Epithelial cell of prostate (primary cell): ENCODE measurements at regions not wholly inside any gene's neighbourhood (a gene's known extent, or its start where the extent isn't known, plus 50 kb on each side); places are given as distances from the start of the nearest gene placed in this dataset.

Experiments used
- DNase-seq: peaks from one replicate; pipeline ENCODE4 v3.0.0-alpha.2; 2011; ENCODE audit warnings: low read depth, low spot score
- H3K27ac ChIP-seq: fragments of 450-650 bp; 2 replicates; pipeline ENCODE4 v1.5.1; 2017; ENCODE audit warnings: mild to moderate bottlenecking

DNA sequence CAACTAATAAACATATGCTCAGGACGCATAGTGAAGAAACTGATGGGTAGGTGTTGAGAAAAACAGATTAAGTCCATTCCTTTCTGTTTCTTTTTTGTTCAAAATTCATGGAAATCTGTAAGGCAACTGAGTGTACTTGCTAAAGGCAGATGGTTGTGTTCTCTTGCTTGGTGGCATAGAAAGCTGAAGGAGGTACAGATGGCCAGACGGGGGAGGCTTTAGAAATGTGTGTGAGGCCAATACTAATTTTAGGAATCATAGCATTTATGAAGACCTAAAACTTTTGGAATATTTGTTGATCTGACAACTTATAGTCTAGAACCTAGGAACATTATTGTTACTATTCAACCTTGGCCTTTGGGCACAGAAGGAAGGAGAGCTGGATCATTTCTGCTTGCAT is 56.8 kb upstream of the EMCN start:
- no peak for DNase-seq
- H3K27ac ChIP-seq, result no peak overlapping the region

DNA sequence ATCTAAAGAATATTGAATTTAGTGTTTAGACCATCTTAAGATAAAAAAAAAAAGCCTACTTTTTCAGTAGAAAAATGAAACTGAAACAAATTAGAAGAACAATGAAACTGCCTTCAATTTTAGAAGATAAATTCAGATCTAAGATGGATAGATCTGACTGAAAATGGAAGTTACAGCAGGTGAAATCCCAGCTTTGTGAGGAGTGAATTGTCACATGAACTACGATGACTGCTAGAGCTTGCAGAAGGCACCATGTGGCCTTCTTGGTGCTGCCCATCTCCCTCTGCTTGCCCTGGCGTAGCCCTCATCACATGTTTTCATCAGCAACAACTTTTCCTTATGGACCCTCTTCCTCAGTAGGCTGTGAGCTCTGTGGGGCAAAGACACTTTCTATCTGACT is 51.4 kb upstream of the EMCN start:
- no peak for DNase-seq
- H3K27ac ChIP-seq, result no peak overlapping the region
